Natural killer cell (primary cell): ENCODE measurements at regions not wholly inside any gene's neighbourhood (a gene's known extent, or its start where the extent isn't known, plus 50 kb on each side); places are given as distances from the start of the nearest gene placed in this dataset.

Source experiments
- ATAC-seq, 3 donors: fragments of 150-1000 bp in 2 of 3; fragments of 200-7000 bp in 1 of 3; cut with Tn5 transposase; 1 replicate in 1 of 3; 2 replicates in 2 of 3; pipeline ENCODE4 v1.10.0; 2021; ENCODE audit warnings: mild to moderate bottlenecking in 2 of 3, moderate library complexity in 2 of 3
- DNase-seq, 2 donors: peaks; one replicate each; pipeline versions ENCODE4 v3.0.0 to v3.0.0-alpha.2; 2013 to 2021; ENCODE audit warnings: mixed read lengths in 1 of 2
- H3K27ac ChIP-seq: one replicate; pipeline ENCODE4 v1.5.1; 2013; ENCODE audit warnings: mild to moderate bottlenecking, low read length
- H3K27me3 ChIP-seq: one replicate; pipeline ENCODE4 v1.6.1; 2013; ENCODE audit warnings: low read length; ENCODE audit not compliant: control insufficient read depth, insufficient read depth
- H3K36me3 ChIP-seq: one replicate; pipeline ENCODE4 v1.6.1; 2013; ENCODE audit warnings: low read length; ENCODE audit not compliant: control insufficient read depth, insufficient read depth
- H3K4me1 ChIP-seq: one replicate; pipeline ENCODE4 v1.6.1; 2013; ENCODE audit warnings: low read length; ENCODE audit not compliant: control insufficient read depth, insufficient read depth
- H3K4me3 ChIP-seq: one replicate; pipeline ENCODE4 v1.5.1; 2013; ENCODE audit warnings: low read length
- H3K9me3 ChIP-seq: one replicate; pipeline ENCODE4 v1.6.1; 2013; ENCODE audit warnings: low read length; ENCODE audit not compliant: control insufficient read depth, insufficient read depth
- H3K27ac Mint-ChIP-seq, 2 donors: one replicate each; pipeline ENCODE4 v1.8.0; 2022; ENCODE audit warnings: mild to moderate bottlenecking in 2 of 2, mixed read lengths in 2 of 2, moderate library complexity in 1 of 2
- H3K27me3 Mint-ChIP-seq, 2 donors: one replicate each; pipeline ENCODE4 v1.8.0; 2022; ENCODE audit warnings: low read depth in 2 of 2, mixed read lengths in 2 of 2
- H3K36me3 Mint-ChIP-seq: one replicate; pipeline ENCODE4 v1.8.0; 2022; ENCODE audit warnings: mixed read lengths
- H3K4me1 Mint-ChIP-seq, 2 donors: one replicate each; pipeline ENCODE4 v1.8.0; 2022; ENCODE audit warnings: mixed read lengths in 2 of 2
- H3K4me3 Mint-ChIP-seq: one replicate; pipeline ENCODE4 v1.8.0; 2022; ENCODE audit warnings: mild to moderate bottlenecking, moderate library complexity, mixed read lengths
- H3K9me3 Mint-ChIP-seq, 2 donors: one replicate each; pipeline ENCODE4 v1.8.0; 2022; ENCODE audit warnings: mixed read lengths in 2 of 2
- WGBS: methylation state at CpG from one replicate; pipeline ENCODE4 v1.1.7; 2013; ENCODE audit warnings: missing lambda C conversion rate; ENCODE audit not compliant: insufficient coverage; 5-methylcytosine and 5-hydroxymethylcytosine counted together
- intact Hi-C: fragments of 100-400 bp; cut with micrococcal nuclease; formaldehyde crosslinking; loops from one replicate; pipeline ENCODE4 v1.14.2; 2022
- TF ChIP-seq, protein P1 (sequence below): fragments of 200-600 bp; IDR thresholded peaks from one replicate; pipeline ENCODE4 v1.8.0; 2022; ENCODE audit warnings: antibody characterized with exemption

DNA sequence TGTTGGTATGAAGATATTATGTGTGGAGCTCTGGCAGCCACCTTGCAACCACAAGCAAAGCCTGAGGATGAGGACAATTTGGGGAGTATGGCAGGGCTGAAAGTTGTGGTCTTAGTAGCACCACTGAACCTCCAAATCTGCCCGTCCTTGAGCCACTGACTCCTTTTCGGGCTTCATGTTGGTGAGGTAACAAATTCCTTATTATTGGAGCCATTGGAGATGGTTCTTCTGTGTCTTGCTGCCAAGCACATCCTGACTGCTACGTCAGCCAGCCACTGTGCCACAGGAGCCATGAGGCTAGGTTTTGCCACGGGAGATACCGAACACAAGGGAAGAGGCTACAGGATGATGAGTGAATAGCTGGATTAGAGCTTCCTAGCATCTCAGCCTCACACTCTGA is 201.6 kb downstream of the BMP7 start:
- H3K27me3 ChIP-seq, result no peaks in the 10 kb centered on the region
- intact Hi-C loops, result no loop called here
- Mint-ChIP-seq H3K36me3 (no peaks in the 10 kb centered on the region), H3K9me3 (no peaks in the 10 kb centered on the region), H3K4me1 (no peaks in the 10 kb centered on the region), H3K27me3 (peaks cover 26 to 42% of the 10 kb centered on the region in 2 donors), H3K27ac (no peak overlapping the region), H3K4me3 (no peak overlapping the region)
- TF ChIP-seq, protein P1, sequence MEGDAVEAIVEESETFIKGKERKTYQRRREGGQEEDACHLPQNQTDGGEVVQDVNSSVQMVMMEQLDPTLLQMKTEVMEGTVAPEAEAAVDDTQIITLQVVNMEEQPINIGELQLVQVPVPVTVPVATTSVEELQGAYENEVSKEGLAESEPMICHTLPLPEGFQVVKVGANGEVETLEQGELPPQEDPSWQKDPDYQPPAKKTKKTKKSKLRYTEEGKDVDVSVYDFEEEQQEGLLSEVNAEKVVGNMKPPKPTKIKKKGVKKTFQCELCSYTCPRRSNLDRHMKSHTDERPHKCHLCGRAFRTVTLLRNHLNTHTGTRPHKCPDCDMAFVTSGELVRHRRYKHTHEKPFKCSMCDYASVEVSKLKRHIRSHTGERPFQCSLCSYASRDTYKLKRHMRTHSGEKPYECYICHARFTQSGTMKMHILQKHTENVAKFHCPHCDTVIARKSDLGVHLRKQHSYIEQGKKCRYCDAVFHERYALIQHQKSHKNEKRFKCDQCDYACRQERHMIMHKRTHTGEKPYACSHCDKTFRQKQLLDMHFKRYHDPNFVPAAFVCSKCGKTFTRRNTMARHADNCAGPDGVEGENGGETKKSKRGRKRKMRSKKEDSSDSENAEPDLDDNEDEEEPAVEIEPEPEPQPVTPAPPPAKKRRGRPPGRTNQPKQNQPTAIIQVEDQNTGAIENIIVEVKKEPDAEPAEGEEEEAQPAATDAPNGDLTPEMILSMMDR, result no peak
- no peak overlapping the region for H3K4me3 ChIP-seq
- no peaks in the 10 kb centered on the region for H3K36me3 ChIP-seq
- no peak for ATAC-seq
- no peak for DNase-seq
- no peaks in the 10 kb centered on the region for H3K9me3 ChIP-seq
- H3K4me1 ChIP-seq, result no peaks in the 10 kb centered on the region
- WGBS, result 80% methylated on average over 5 of the region's 5 CpGs
- H3K27ac ChIP-seq, result no peak overlapping the region

DNA sequence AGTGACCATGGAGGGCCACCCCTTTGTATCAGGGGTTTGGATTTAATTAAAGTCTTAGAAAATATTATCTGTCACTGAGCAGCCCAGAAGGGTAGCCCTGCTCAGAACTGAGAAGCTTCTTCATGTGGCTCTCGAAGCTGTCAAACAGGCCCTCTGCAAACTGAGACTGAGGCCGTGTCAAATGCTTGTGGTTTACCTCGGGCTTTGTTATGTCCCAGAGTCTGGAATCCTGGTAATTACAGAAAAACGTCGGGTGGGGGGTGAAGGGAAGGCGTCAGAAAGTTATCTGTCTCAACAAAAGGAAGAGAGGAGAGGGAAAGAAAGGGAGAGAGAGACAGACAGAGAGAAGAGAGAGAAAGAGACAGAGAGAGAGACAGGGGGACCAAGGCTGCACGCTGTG is 200.8 kb downstream of the BMP7 start:
- Mint-ChIP-seq H3K27ac (no peak overlapping the region), H3K27me3 (peaks cover 29 to 45% of the 10 kb centered on the region in 2 donors), H3K9me3 (no peaks in the 10 kb centered on the region), H3K4me3 (no peak overlapping the region), H3K4me1 (no peaks in the 10 kb centered on the region), H3K36me3 (no peaks in the 10 kb centered on the region)
- H3K27me3 ChIP-seq, result no peaks in the 10 kb centered on the region
- WGBS, result 23% methylated on average over 7 of the region's 7 CpGs
- H3K4me1 ChIP-seq, result no peaks in the 10 kb centered on the region
- H3K27ac ChIP-seq, result no peak overlapping the region
- H3K9me3 ChIP-seq, result no peaks in the 10 kb centered on the region
- H3K36me3 ChIP-seq, result no peaks in the 10 kb centered on the region
- no peak for ATAC-seq
- H3K4me3 ChIP-seq, result no peak overlapping the region
- no peak for DNase-seq
- intact Hi-C loops, result no loop called here
- TF ChIP-seq, protein P1, result no peak

DNA sequence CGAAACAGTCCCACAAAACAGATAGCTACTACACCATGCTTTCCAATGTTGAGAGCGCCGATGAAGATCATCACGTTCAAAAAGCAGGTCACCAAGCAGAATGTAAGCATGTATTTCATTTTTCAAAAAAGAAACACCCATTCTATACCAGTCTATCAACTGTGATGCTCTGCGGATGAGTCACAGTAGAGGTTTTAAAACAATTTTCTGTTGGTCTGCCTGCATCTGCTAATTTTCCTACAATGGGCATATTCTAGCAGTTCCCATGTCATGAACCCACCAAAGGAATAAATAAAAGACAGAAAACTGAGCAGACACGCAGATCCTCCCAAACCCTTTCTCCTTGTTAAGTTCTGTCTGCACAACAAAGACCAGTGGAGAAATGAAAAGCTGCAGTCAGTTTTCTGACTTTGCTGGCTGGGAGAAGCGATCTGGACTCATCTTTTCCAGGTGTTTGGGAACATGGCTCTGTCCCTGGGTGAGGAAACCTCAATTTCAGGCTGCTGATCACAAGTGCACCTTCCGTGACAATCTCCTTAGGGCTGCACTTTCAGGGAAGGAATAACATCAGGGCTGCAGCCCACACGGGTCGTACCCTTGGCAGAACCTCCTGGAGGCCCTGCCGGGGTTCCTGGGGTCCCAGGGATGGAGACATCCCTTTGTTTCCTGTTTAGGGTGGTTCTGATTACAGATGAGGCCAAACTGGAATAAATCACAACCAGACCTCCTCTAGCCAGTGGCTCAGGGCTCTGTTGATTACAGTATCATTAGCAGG is 200.1 kb downstream of the BMP7 start:
- H3K4me3 Mint-ChIP-seq, result no peak overlapping the region
- intact Hi-C loops, result no loop called here
- TF ChIP-seq, protein P1, result no peak
- 74% methylated on average over 11 of the region's 11 CpGs for WGBS
- ATAC-seq (no peak), DNase-seq (no peak)
- no peaks in the 10 kb centered on the region for H3K36me3 Mint-ChIP-seq
- no peak overlapping the region for H3K27ac Mint-ChIP-seq
- Histone ChIP-seq H3K4me3 (no peak overlapping the region), H3K27ac (no peak overlapping the region), H3K9me3 (no peaks in the 10 kb centered on the region), H3K4me1 (no peaks in the 10 kb centered on the region), H3K36me3 (no peaks in the 10 kb centered on the region), H3K27me3 (peaks cover 4% of the 10 kb centered on the region)
- H3K27me3 Mint-ChIP-seq, result peaks cover 33 to 52% of the 10 kb centered on the region in 2 donors
- no peaks in the 10 kb centered on the region for H3K4me1 Mint-ChIP-seq
- no peaks in the 10 kb centered on the region for H3K9me3 Mint-ChIP-seq

DNA sequence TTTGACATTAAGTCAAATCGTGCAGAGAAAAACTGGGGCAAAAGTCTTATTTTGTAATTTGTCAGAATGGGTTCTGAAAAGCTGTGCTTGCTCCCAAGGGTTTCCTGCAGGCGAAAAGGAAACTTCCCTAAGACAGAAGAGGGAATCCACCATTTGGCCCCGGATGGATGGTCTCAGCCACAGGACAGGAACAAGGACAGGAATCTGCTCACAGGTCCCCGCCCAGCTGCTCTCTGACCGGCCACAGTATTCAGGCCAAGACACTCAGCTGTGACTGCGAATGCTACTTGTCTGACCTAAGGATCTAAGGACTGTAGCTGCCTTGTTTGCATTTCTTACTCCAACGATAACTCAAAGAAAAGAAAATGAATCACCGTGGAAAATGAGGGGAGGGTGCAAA is 197.0 kb downstream of the BMP7 start:
- Mint-ChIP-seq H3K27me3 (peaks cover 24 to 59% of the 10 kb centered on the region in 2 donors), H3K27ac (no peak overlapping the region), H3K4me3 (no peak overlapping the region), H3K9me3 (no peaks in the 10 kb centered on the region), H3K36me3 (no peaks in the 10 kb centered on the region), H3K4me1 (no peaks in the 10 kb centered on the region)
- intact Hi-C loops, result no loop called here
- H3K27ac ChIP-seq, result no peak overlapping the region
- H3K36me3 ChIP-seq, result no peaks in the 10 kb centered on the region
- H3K27me3 ChIP-seq, result peaks cover 4% of the 10 kb centered on the region
- H3K9me3 ChIP-seq, result no peaks in the 10 kb centered on the region
- TF ChIP-seq, protein P1, result no peak
- no peaks in the 10 kb centered on the region for H3K4me1 ChIP-seq
- DNase-seq (no peak), ATAC-seq (no peak)
- H3K4me3 ChIP-seq, result no peak overlapping the region
- 67% methylated on average over 6 of the region's 8 CpGs for WGBS
